HCT116 (cell line): ENCODE measurements at regions not wholly inside any gene's neighbourhood (a gene's known extent, or its start where the extent isn't known, plus 50 kb on each side); places are given as distances from the start of the nearest gene placed in this dataset.

ENCODE experiments used
- ATAC-seq: fragments of 200-7000 bp; cut with Tn5 transposase; 2 replicates; pipeline ENCODE4 v1.9.1; 2020; ENCODE audit warnings: mild to moderate bottlenecking, moderate library complexity
- BruUV-seq: library from RNA; stranded (reverse); fragments of 400-500 nt; replicated peaks from 2 replicates; lab custom pipeline; 2021; lab: Mats Ljungman, UMichigan
- CTCF ChIA-PET: fragments of 300-600 bp; sonication (Branson Sonifier 250); formaldehyde crosslinking; loops from one replicate; lab custom pipeline; 2021; ENCODE audit warnings: antibody characterized with exemption; lab: Charles Lee
- POLR2A ChIA-PET: fragments of 300-600, 350-600 bp; sonication (Branson Sonifier 250); formaldehyde crosslinking; loops from one replicate; lab custom pipeline; 2021; ENCODE audit warnings: antibody characterized with exemption; lab: Charles Lee
- RAD21 ChIA-PET, 2 experiments: fragments of 300-600 bp; sonication (Branson Sonifier 250); formaldehyde crosslinking; loops; one replicate each; lab custom pipeline; 2023; ENCODE audit warnings: low total read pairs in 2 of 2; ENCODE audit not compliant: uncharacterized antibody in 2 of 2, unreplicated experiment in 2 of 2, low non-redundant PET in 1 of 2; lab: Charles Lee
- DNase-seq: peaks from one replicate; pipeline ENCODE4 v3.0.0-alpha.2; 2010; ENCODE audit warnings: low read depth, low spot score
- H2AFZ ChIP-seq: fragments of 200-600 bp; shearing (Covaris generic), sonication (generic); 2 replicates; pipeline ENCODE4 v1.6.1; 2017; ENCODE audit warnings: low read depth, mixed run types, mixed read lengths, antibody characterized with exemption, low read length; ENCODE audit not compliant: poor library complexity, severe bottlenecking
- H3K27ac ChIP-seq: 2 replicates; pipeline ENCODE4 v1.5.1; 2012; ENCODE audit warnings: low read depth, low read length
- H3K27me3 ChIP-seq: fragments of 200-600 bp; sonication (generic); 2 replicates; pipeline ENCODE4 v1.6.1; 2016; ENCODE audit warnings: mixed run types, low read length, mixed read lengths; ENCODE audit not compliant: insufficient read depth
- H3K36me3 ChIP-seq, 2 experiments: fragments of 200-500 bp in 1 of 2; fragments of 200-600 bp in 1 of 2; sonication (Bioruptor generic) in 1 of 2; sonication (generic) in 1 of 2; 2 replicates each; pipeline versions ENCODE4 v1.5.1 to v1.6.1; 2014 to 2016; ENCODE audit warnings: low read length in 2 of 2, inconsistent platforms in 1 of 2, mixed read lengths in 1 of 2, mixed run types in 1 of 2; ENCODE audit not compliant: insufficient read depth in 2 of 2, control insufficient read depth in 1 of 2
- H3K4me1 ChIP-seq, 2 experiments: fragments of 200-600 bp in 1 of 2; sonication (generic) in 1 of 2; 2 replicates each; pipeline versions ENCODE4 v1.5.1 to v1.6.1; 2012 to 2017; ENCODE audit warnings: low read length in 2 of 2, inconsistent platforms in 1 of 2, mild to moderate bottlenecking in 1 of 2, mixed read lengths in 1 of 2, mixed run types in 1 of 2, moderate library complexity in 1 of 2; ENCODE audit not compliant: insufficient read depth in 2 of 2, control insufficient read depth in 1 of 2
- H3K4me2 ChIP-seq: fragments of 200-600 bp; sonication (generic); 2 replicates; pipeline ENCODE4 v1.6.1; 2017; ENCODE audit warnings: mixed run types, low read length, mixed read lengths
- H3K4me3 ChIP-seq, 2 experiments: fragments of 200-600 bp in 1 of 2; sonication (generic) in 1 of 2; replicated peaks in 1 of 2; 2 replicates each; pipeline ENCODE4 v1.5.1; 2011 to 2016; ENCODE audit warnings: low read length in 2 of 2, control low read depth in 1 of 2, low read depth in 1 of 2, mild to moderate bottlenecking in 1 of 2, mixed read lengths in 1 of 2, mixed run types in 1 of 2
- H3K79me2 ChIP-seq: fragments of 200-600 bp; sonication (generic); 2 replicates; pipeline ENCODE4 v1.6.1; 2017; ENCODE audit warnings: mild to moderate bottlenecking, mixed run types, low read length, moderate library complexity, mixed read lengths; ENCODE audit not compliant: insufficient read depth
- H3K9ac ChIP-seq: fragments of 200-600 bp; sonication (generic); 2 replicates; pipeline ENCODE4 v1.6.1; 2016; ENCODE audit warnings: low read length, mixed read lengths
- H3K9me2 ChIP-seq: fragments of 200-600 bp; sonication (generic), shearing (Covaris generic); 2 replicates; pipeline ENCODE4 v1.6.1; 2017; ENCODE audit warnings: mixed run types, mild to moderate bottlenecking, moderate library complexity; ENCODE audit not compliant: insufficient read depth
- H3K9me3 ChIP-seq, 2 experiments: fragments of 200-500 bp in 1 of 2; fragments of 200-600 bp in 1 of 2; sonication (Bioruptor generic) in 1 of 2; sonication (generic) in 1 of 2; 2 replicates each; pipeline ENCODE4 v1.6.1; 2014 to 2017; ENCODE audit warnings: low read length in 2 of 2, mixed read lengths in 2 of 2, inconsistent platforms in 1 of 2, low read depth in 1 of 2, mild to moderate bottlenecking in 1 of 2, mixed run types in 1 of 2, moderate library complexity in 1 of 2; ENCODE audit not compliant: control insufficient read depth in 1 of 2, insufficient read depth in 1 of 2
- H4K20me1 ChIP-seq: fragments of 200-600 bp; sonication (generic), shearing (Covaris generic); 2 replicates; pipeline ENCODE4 v1.6.1; 2017; ENCODE audit warnings: mixed run types, mild to moderate bottlenecking, moderate library complexity; ENCODE audit not compliant: insufficient read depth
- ATF3 ChIP-seq: IDR thresholded peaks from 2 replicates; pipeline ENCODE4 v1.6.1; 2012
- CEBPB ChIP-seq: IDR thresholded peaks from 2 replicates; pipeline ENCODE4 v1.6.1; 2012; ENCODE audit warnings: low read depth
- ELF1 ChIP-seq: IDR thresholded peaks from 2 replicates; pipeline ENCODE4 v1.6.1; 2012; ENCODE audit warnings: low read depth, borderline replicate concordance
- EZH2 ChIP-seq: fragments of 200-600 bp; sonication (generic); IDR thresholded peaks from 2 replicates; pipeline ENCODE4 v1.6.1; 2017; ENCODE audit warnings: antibody characterized with exemption, mixed run types
- POLR2A ChIP-seq: IDR thresholded peaks from 2 replicates; pipeline ENCODE4 v1.7.0; 2011; ENCODE audit warnings: borderline replicate concordance; ENCODE audit not compliant: insufficient read depth, insufficient read length; ENCODE audit errors: extremely low read depth
- POLR2AphosphoS5 ChIP-seq: IDR thresholded peaks from 2 replicates; pipeline ENCODE4 v1.6.1; 2011; ENCODE audit warnings: mild to moderate bottlenecking, low read depth, low read length, moderate library complexity
- REST ChIP-seq: IDR thresholded peaks from 2 replicates; pipeline ENCODE4 v1.6.1; 2012; ENCODE audit warnings: low read depth
- SIN3A ChIP-seq: IDR thresholded peaks from 2 replicates; pipeline ENCODE4 v1.6.1; 2012; ENCODE audit warnings: low read depth
- SP1 ChIP-seq: IDR thresholded peaks from 2 replicates; pipeline ENCODE4 v1.6.1; 2012; ENCODE audit warnings: low read depth
- SRF ChIP-seq: IDR thresholded peaks from 2 replicates; pipeline ENCODE4 v1.6.1; 2012; ENCODE audit warnings: low read depth
- YY1 ChIP-seq: IDR thresholded peaks from 2 replicates; pipeline ENCODE4 v1.6.1; 2011; ENCODE audit warnings: low read length, low read depth, moderate library complexity, mild to moderate bottlenecking; ENCODE audit not compliant: insufficient replicate concordance; ENCODE audit errors: extremely low read depth
- ZBTB33 ChIP-seq: IDR thresholded peaks from 2 replicates; pipeline ENCODE4 v1.6.1; 2011; ENCODE audit warnings: mild to moderate bottlenecking, low read length, moderate library complexity; ENCODE audit not compliant: insufficient replicate concordance; ENCODE audit errors: extremely low read depth
- ZFX ChIP-seq: fragments of 450-650 bp; IDR thresholded peaks from 2 replicates; pipeline ENCODE4 v1.6.1; 2017
- intact Hi-C: fragments of 100-400 bp; cut with micrococcal nuclease; formaldehyde crosslinking; loops from 2 replicates; pipeline ENCODE4 v1.10.0; 2022
- TF ChIP-seq, protein P1 (sequence below): IDR thresholded peaks from 2 replicates; pipeline ENCODE4 v1.6.1; 2012
- TF ChIP-seq, protein P2 (sequence below), 3 experiments: fragments of 200-600 bp in 1 of 3; sonication (generic) in 1 of 3; IDR thresholded peaks in 2 of 3; conservative IDR thresholded peaks in 1 of 3; 2 replicates each; pipeline ENCODE4 v1.5.1; 2012 to 2017; ENCODE audit warnings: low read depth in 2 of 3, low read length in 2 of 3, antibody characterized with exemption in 1 of 3, borderline replicate concordance in 1 of 3, control low read depth in 1 of 3, mild to moderate bottlenecking in 1 of 3, mixed read lengths in 1 of 3, mixed run types in 1 of 3, moderate library complexity in 1 of 3; ENCODE audit not compliant: insufficient read depth in 1 of 3

DNA sequence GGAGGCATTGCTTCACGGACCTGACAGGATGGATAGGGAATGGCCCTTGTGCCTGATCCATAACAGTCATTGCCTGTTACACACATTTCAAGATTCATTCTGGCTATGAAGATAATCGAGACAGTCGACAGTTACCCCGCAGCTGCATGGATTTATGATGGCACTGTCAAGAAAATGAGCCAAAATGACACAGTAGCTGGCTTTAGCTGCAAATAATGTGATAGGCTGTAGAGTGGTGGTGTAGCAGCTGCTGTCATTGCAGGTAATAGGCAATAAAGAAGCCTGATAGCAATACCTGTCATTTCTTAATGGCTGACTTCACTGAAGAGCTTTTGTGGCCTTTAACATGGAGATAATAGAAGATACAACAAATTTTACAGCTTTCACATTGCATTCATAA is 1085.2 kb upstream of the ARRDC3 start:
- Histone ChIP-seq H3K79me2 (no peaks in the 10 kb centered on the region), H3K4me3 (no peak overlapping the region), H3K9me3 (peaks cover 0 to 4% of the 10 kb centered on the region in 2 experiments; a peak in 1 of 4 replicates), H2AFZ (no peak overlapping the region), H3K36me3 (no peaks in the 10 kb centered on the region), H4K20me1 (no peaks in the 10 kb centered on the region), H3K27me3 (no peaks in the 10 kb centered on the region), H3K4me1 (no peaks in the 10 kb centered on the region), H3K9me2 (no peaks in the 10 kb centered on the region), H3K4me2 (no peak overlapping the region), H3K9ac (no peak overlapping the region), H3K27ac (no peak overlapping the region)
- ChIA-PET RAD21 (no interaction called here), CTCF (interaction anchor here (1.1 kb wide), 1 partner anchor 10 kb away, joined by 3 read pairs; no protein-coding TSS in a partner anchor), POLR2A (no interaction called here)
- no peak for TF ChIP-seq YY1
- TF ChIP-seq EZH2: no peak
- TF ChIP-seq SRF: no peak
- no peak for TF ChIP-seq SIN3A
- TF ChIP-seq ATF3: no peak
- TF ChIP-seq ZBTB33: no peak
- no peak for TF ChIP-seq SP1
- no peak for TF ChIP-seq CEBPB
- no peak for TF ChIP-seq POLR2A
- no peak for TF ChIP-seq REST
- no peak for TF ChIP-seq ZFX
- TF ChIP-seq POLR2AphosphoS5: no peak
- TF ChIP-seq, protein P1, sequence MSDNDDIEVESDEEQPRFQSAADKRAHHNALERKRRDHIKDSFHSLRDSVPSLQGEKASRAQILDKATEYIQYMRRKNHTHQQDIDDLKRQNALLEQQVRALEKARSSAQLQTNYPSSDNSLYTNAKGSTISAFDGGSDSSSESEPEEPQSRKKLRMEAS: no peak
- no peak for TF ChIP-seq ELF1
- TF ChIP-seq, protein P2, sequence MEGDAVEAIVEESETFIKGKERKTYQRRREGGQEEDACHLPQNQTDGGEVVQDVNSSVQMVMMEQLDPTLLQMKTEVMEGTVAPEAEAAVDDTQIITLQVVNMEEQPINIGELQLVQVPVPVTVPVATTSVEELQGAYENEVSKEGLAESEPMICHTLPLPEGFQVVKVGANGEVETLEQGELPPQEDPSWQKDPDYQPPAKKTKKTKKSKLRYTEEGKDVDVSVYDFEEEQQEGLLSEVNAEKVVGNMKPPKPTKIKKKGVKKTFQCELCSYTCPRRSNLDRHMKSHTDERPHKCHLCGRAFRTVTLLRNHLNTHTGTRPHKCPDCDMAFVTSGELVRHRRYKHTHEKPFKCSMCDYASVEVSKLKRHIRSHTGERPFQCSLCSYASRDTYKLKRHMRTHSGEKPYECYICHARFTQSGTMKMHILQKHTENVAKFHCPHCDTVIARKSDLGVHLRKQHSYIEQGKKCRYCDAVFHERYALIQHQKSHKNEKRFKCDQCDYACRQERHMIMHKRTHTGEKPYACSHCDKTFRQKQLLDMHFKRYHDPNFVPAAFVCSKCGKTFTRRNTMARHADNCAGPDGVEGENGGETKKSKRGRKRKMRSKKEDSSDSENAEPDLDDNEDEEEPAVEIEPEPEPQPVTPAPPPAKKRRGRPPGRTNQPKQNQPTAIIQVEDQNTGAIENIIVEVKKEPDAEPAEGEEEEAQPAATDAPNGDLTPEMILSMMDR (IDR thresholded peaks at IDR 0.05 in 2 of 3, conservative IDR thresholded peaks at IDR 0.05 in 1 of 3; ENCODE audit: borderline replicate concordance in 1 of 3, insufficient read depth in 1 of 3, low read depth in 2 of 3, low read length in 2 of 3): no peak
- intact Hi-C loops: no loop called here
- DNase-seq: no peak
- BruUV-seq: no TSS peak
- no peak for ATAC-seq
